Muscle layer of colon (tissue), 2 donors: ENCODE measurements at regions not wholly inside any gene's neighbourhood (a gene's known extent, or its start where the extent isn't known, plus 50 kb on each side); places are given as distances from the start of the nearest gene placed in this dataset.

Experiments used
- H3K27ac ChIP-seq: one replicate; pipeline ENCODE4 v1.7.0; 2013; ENCODE audit warnings: low read depth, mild to moderate bottlenecking, low read length, moderate library complexity
- H3K27me3 ChIP-seq, 2 donors: one replicate each; pipeline ENCODE4 v1.7.0; 2013; ENCODE audit warnings: low read length in 2 of 2, mild to moderate bottlenecking in 2 of 2; ENCODE audit not compliant: insufficient read depth in 2 of 2, control insufficient read depth in 1 of 2
- H3K36me3 ChIP-seq: one replicate; pipeline ENCODE4 v1.7.0; 2013; ENCODE audit warnings: mild to moderate bottlenecking, low read length; ENCODE audit not compliant: insufficient read depth
- H3K4me1 ChIP-seq: one replicate; pipeline ENCODE4 v1.7.0; 2013; ENCODE audit warnings: mild to moderate bottlenecking, low read length; ENCODE audit not compliant: insufficient read depth
- H3K4me3 ChIP-seq, 2 donors: one replicate each; pipeline ENCODE4 v1.7.0; 2013; ENCODE audit warnings: low read length in 2 of 2, low read depth in 1 of 2, mild to moderate bottlenecking in 1 of 2, moderate library complexity in 1 of 2
- H3K9ac ChIP-seq: one replicate; pipeline ENCODE4 v1.7.0; 2013; ENCODE audit warnings: low read length
- H3K9me3 ChIP-seq: one replicate; pipeline ENCODE4 v1.7.0; 2013; ENCODE audit warnings: mild to moderate bottlenecking, low read length
- donor health status: abdominal sarcoma.
- donor health status: Adenocarcinoma of cecum.

GRCh38 chr11:8812438-8812837 is 98.6 kb upstream of the AKIP1 start:
- H3K27me3 ChIP-seq, result no peaks in the 10 kb centered on the region
- H3K4me1 ChIP-seq, result peaks cover 51% of the 10 kb centered on the region
- H3K27ac ChIP-seq, result peak overlapping the region; percentile 87
- no peak overlapping the region for H3K4me3 ChIP-seq
- H3K36me3 ChIP-seq, result no peaks in the 10 kb centered on the region
- H3K9me3 ChIP-seq, result no peaks in the 10 kb centered on the region
- H3K9ac ChIP-seq, result no peak overlapping the region

DNA sequence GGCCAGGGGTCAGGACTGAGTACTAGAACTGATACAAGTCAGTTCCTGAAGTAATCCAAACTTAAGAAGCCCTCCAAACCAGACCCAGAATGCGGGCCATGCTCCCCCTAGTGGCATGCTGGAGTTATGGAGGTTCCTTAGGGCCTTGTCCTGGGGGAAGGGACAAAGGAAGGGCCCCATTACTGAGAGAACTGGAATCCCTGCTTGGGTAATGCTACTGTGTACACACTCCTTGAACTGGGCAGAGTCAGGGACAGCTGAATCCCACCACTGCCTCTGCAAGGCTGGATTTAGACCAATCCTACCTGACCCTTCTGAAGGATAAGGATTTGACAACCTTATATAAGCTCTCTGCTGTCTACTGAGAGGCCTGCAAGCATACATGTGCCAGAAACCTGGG is 97.3 kb upstream of the AKIP1 start:
- Histone ChIP-seq H3K4me1 (peaks cover 39% of the 10 kb centered on the region), H3K27me3 (no peaks in the 10 kb centered on the region), H3K9ac (peak overlapping the region; percentile 13), H3K4me3 (no peak overlapping the region), H3K36me3 (no peaks in the 10 kb centered on the region), H3K9me3 (no peaks in the 10 kb centered on the region), H3K27ac (no peak overlapping the region)

GRCh38 chr11:8814209-8814922 is 96.6 kb upstream of the AKIP1 start:
- H3K27me3 ChIP-seq, result no peaks in the 10 kb centered on the region
- peak overlapping the region; percentile 13 for H3K9ac ChIP-seq
- no peaks in the 10 kb centered on the region for H3K9me3 ChIP-seq
- H3K4me1 ChIP-seq, result peaks cover 39% of the 10 kb centered on the region
- H3K27ac ChIP-seq, result peak overlapping the region; percentile 27
- no peak overlapping the region for H3K4me3 ChIP-seq
- H3K36me3 ChIP-seq, result no peaks in the 10 kb centered on the region

DNA sequence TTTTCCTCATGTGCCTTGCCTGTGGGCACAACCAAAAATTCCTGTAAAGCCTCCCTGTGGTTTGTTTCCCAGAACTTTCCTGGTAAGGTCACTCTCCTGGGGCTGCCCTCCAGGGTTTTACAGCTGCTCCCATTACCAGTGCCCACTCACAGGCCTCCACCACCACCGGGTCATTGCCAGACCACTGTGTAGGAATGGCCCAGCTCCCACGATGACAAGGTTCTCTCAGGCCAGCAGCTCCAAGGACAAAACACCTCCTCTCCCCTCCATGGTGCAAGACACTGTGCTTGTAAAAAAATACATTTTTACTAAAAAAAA is 96.1 kb upstream of the AKIP1 start:
- Histone ChIP-seq H3K9me3 (no peaks in the 10 kb centered on the region), H3K27ac (peak overlapping the region; percentile 27), H3K4me1 (peaks cover 39% of the 10 kb centered on the region), H3K36me3 (no peaks in the 10 kb centered on the region), H3K4me3 (no peak overlapping the region), H3K9ac (no peak overlapping the region), H3K27me3 (no peaks in the 10 kb centered on the region)

GRCh38 chr11:8818421-8818820 is 92.6 kb upstream of the AKIP1 start:
- H3K27me3 ChIP-seq, result no peaks in the 10 kb centered on the region
- H3K36me3 ChIP-seq, result no peaks in the 10 kb centered on the region
- no peak overlapping the region for H3K27ac ChIP-seq
- peaks cover 14% of the 10 kb centered on the region for H3K4me1 ChIP-seq
- no peak overlapping the region for H3K9ac ChIP-seq
- no peak overlapping the region for H3K4me3 ChIP-seq
- H3K9me3 ChIP-seq, result no peaks in the 10 kb centered on the region

DNA sequence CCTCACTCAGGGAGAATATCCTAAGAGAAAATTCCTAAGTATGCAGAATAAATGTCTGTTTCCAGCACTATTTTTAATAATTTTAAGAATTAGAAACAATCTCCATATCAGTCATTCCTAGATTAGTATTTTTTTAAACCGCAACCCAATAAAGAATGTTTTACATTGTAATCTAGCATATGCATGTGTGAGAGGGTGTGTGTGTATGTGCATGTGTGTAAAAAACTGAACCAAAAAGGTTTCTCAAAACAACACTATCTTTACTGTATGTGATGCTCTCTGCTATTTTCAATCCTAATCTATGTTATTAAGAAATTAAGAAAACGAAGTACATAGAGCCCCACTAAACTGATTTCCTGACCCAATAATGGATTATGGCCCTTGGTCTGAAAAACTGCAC is 90.6 kb upstream of the AKIP1 start:
- no peak overlapping the region for H3K4me3 ChIP-seq
- H3K27me3 ChIP-seq, result no peaks in the 10 kb centered on the region
- H3K27ac ChIP-seq, result no peak overlapping the region
- no peaks in the 10 kb centered on the region for H3K9me3 ChIP-seq
- no peak overlapping the region for H3K9ac ChIP-seq
- no peaks in the 10 kb centered on the region for H3K36me3 ChIP-seq
- no peaks in the 10 kb centered on the region for H3K4me1 ChIP-seq

- Histone ChIP-seq H3K27me3 (no peaks in the 10 kb centered on the region), H3K9me3 (no peaks in the 10 kb centered on the region), H3K27ac (no peak overlapping the region), H3K9ac (no peak overlapping the region), H3K4me1 (peaks cover 9% of the 10 kb centered on the region), H3K36me3 (no peaks in the 10 kb centered on the region), H3K4me3 (no peak overlapping the region)
Measured at GRCh38 chr11:8822469-8822868, 88.5 kb upstream of the AKIP1 start.

DNA sequence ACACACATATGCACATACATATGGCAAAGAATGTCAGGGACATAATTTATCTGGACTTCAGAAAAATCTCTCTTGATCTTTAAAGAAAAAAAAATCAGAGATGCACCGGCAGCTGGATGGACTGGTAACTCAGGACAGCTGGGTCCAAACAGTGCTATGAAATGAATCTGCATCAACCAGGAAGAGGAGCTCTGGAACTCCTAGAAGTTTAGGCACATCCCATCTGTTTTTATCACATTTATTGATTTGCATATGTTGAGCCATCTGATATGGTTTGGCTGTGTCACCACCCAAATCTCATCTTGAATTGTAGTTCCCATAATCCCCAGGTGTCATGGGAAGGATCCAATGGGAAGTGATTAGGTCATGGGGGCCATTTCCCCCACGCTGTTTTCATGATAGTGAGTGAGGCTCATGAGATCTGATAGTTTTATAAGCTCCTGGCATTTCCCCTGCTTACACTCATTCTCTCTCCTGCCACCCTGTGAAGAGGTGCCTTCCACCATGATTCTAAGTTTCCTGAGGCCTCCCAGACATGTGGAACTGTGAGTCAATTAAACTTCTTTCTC is 87.7 kb upstream of the AKIP1 start:
- Histone ChIP-seq H3K9ac (no peak overlapping the region), H3K36me3 (no peaks in the 10 kb centered on the region), H3K4me1 (peaks cover 9% of the 10 kb centered on the region), H3K27me3 (no peaks in the 10 kb centered on the region), H3K9me3 (no peaks in the 10 kb centered on the region), H3K27ac (no peak overlapping the region), H3K4me3 (no peak overlapping the region)

- no peak overlapping the region for H3K4me3 ChIP-seq
- no peaks in the 10 kb centered on the region for H3K27me3 ChIP-seq
- H3K27ac ChIP-seq, result no peak overlapping the region
- peaks cover 7% of the 10 kb centered on the region for H3K36me3 ChIP-seq
- no peak overlapping the region for H3K9ac ChIP-seq
- H3K9me3 ChIP-seq, result no peaks in the 10 kb centered on the region
- peaks cover 9% of the 10 kb centered on the region for H3K4me1 ChIP-seq
Measured at GRCh38 chr11:8826139-8826786, 84.7 kb upstream of the AKIP1 start.

DNA sequence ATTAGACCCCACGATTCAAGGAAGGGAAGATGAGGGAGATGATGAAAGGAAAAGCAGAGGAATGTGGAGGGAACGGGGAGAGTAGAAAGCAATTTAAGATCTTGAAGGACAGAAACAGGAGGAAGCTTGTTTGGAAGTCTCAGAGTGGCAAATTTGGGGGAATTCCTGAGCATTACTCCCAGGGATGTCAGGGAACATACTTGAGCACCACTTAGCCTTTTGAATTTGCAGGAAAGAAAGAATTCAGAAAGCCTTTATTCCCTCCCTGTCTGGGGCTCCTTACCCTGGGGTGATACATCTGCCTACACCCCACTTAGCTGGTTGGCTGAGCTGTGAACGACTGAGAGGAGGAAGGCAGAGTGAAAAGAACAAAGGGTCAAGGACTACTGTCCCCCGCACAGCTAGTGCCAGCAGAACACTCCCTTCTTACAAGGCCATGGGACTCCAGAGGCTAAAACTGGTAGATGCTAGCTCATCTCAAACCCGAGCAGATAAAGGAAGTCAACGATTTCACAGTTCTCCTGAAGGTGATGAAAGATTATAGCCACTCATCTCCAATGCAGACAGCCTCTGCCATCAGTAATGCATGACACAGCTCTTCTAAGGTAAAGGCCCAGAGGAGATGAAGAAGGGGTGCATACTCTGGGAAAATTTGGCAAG is 84.0 kb upstream of the AKIP1 start:
- Histone ChIP-seq H3K27me3 (no peaks in the 10 kb centered on the region), H3K36me3 (peaks cover 7% of the 10 kb centered on the region), H3K4me1 (peaks cover 11% of the 10 kb centered on the region), H3K27ac (no peak overlapping the region), H3K4me3 (no peak overlapping the region), H3K9me3 (no peaks in the 10 kb centered on the region), H3K9ac (no peak overlapping the region)

GRCh38 chr11:8828046-8828445 is 82.9 kb upstream of the AKIP1 start:
- H3K4me1 ChIP-seq, result peaks cover 22% of the 10 kb centered on the region
- no peaks in the 10 kb centered on the region for H3K27me3 ChIP-seq
- H3K4me3 ChIP-seq, result no peak overlapping the region
- H3K9me3 ChIP-seq, result no peaks in the 10 kb centered on the region
- H3K36me3 ChIP-seq, result peaks cover 7% of the 10 kb centered on the region
- no peak overlapping the region for H3K9ac ChIP-seq
- no peak overlapping the region for H3K27ac ChIP-seq
